ENCODE measurements at regions not wholly inside any gene's neighbourhood (a gene's known extent, or its start where the extent isn't known, plus 50 kb on each side); places are given as distances from the start of the nearest gene placed in this dataset.

DNA sequence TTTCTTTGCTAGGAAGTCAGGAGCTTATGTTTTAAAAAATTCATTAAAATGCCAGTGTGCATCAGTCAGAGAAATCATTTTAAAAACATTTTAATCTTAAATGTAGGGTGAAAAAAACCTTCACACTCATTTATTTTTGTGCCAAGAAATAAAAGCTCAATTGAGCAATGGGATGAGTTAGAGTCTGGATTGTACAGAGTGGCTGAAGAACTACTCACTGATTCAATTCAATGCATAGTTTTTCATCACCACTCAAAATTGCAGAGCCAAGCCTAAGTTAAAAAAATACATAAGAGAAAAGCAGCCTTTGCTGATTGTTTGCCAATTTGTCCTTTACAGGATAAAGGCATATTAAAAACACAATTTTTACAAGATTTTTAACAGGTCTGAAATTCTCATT is 168.2 kb upstream of the DMRTA1 start:
- TF ChIP-seq POLR2A (IDR thresholded peaks at IDR 0.05; ENCODE audit: low read depth, low read length), result no peak
- TF ChIP-seq POLR2AphosphoS5 (IDR thresholded peaks at IDR 0.05; ENCODE audit: low read depth, low read length), result no peak
- TF ChIP-seq TAF1 (IDR thresholded peaks at IDR 0.05; ENCODE audit: borderline replicate concordance, low read depth, low read length), result no peak

Data from GM12892 (cell line).